Loucy (cell line): ENCODE measurements at regions not wholly inside any gene's neighbourhood (a gene's known extent, or its start where the extent isn't known, plus 50 kb on each side); places are given as distances from the start of the nearest gene placed in this dataset.

Experiments used
- H2AFZ ChIP-seq: fragments of 200-600 bp; sonication (generic); 2 replicates; pipeline ENCODE4 v1.6.0; 2016; ENCODE audit warnings: antibody characterized with exemption, mild to moderate bottlenecking, low read length, moderate library complexity
- H3F3A ChIP-seq: fragments of 200-600 bp; 2 replicates; pipeline ENCODE4 v1.6.0; 2016; ENCODE audit warnings: antibody characterized with exemption, low read depth, mild to moderate bottlenecking
- H3K27me3 ChIP-seq: fragments of 200-600 bp; sonication (generic); 2 replicates; pipeline ENCODE4 v1.6.1; 2014; ENCODE audit warnings: low read length, mild to moderate bottlenecking; ENCODE audit not compliant: insufficient read depth, poor library complexity, severe bottlenecking
- H3K36me3 ChIP-seq: fragments of 200-600 bp; sonication (generic); 2 replicates; pipeline ENCODE4 v1.6.1; 2016; ENCODE audit warnings: low read length; ENCODE audit not compliant: insufficient read depth
- H3K4me1 ChIP-seq: fragments of 200-600 bp; sonication (generic); 2 replicates; pipeline ENCODE4 v1.5.1; 2014; ENCODE audit warnings: low read length, mild to moderate bottlenecking; ENCODE audit not compliant: insufficient read depth, poor library complexity, severe bottlenecking
- H3K4me2 ChIP-seq: fragments of 200-600 bp; sonication (generic); 2 replicates; pipeline ENCODE4 v1.6.0; 2014; ENCODE audit warnings: antibody characterized with exemption, low read length, low read depth, mild to moderate bottlenecking; ENCODE audit not compliant: poor library complexity, severe bottlenecking
- H3K4me3 ChIP-seq: fragments of 200-600 bp; sonication (generic); 2 replicates; pipeline ENCODE4 v1.5.1; 2014; ENCODE audit warnings: low read length, mild to moderate bottlenecking, mixed read lengths; ENCODE audit not compliant: poor library complexity, severe bottlenecking
- H3K79me2 ChIP-seq: fragments of 200-600 bp; sonication (generic); 2 replicates; pipeline ENCODE4 v1.6.1; 2014; ENCODE audit warnings: low read length; ENCODE audit not compliant: insufficient read depth
- H3K9ac ChIP-seq: fragments of 200-600 bp; sonication (generic); 2 replicates; pipeline ENCODE4 v1.6.0; 2014; ENCODE audit warnings: mild to moderate bottlenecking, low read depth, low read length, moderate library complexity; ENCODE audit not compliant: poor library complexity, severe bottlenecking
- H3K9me2 ChIP-seq: fragments of 200-600 bp; sonication (generic); replicated peaks from 2 replicates; pipeline ENCODE4 v1.6.1; 2016; ENCODE audit warnings: low read depth, low read length, mixed read lengths
- H3K9me3 ChIP-seq: fragments of 200-600 bp; sonication (generic); 2 replicates; pipeline ENCODE4 v1.6.1; 2014; ENCODE audit warnings: mild to moderate bottlenecking, antibody characterized with exemption, low read length, low read depth; ENCODE audit not compliant: insufficient read depth
- H4K20me1 ChIP-seq: fragments of 200-600 bp; sonication (generic); 2 replicates; pipeline ENCODE4 v1.6.0; 2014; ENCODE audit warnings: antibody characterized with exemption, low read length, mild to moderate bottlenecking; ENCODE audit not compliant: insufficient read depth, poor library complexity, severe bottlenecking
- CTCF ChIP-seq: fragments of 200-600 bp; sonication (generic); conservative IDR thresholded peaks from 2 replicates; pipeline ENCODE4 v1.5.1; 2014; ENCODE audit warnings: mild to moderate bottlenecking, antibody characterized with exemption, low read length
- EZH2phosphoT487 ChIP-seq: fragments of 200-600 bp; IDR thresholded peaks from 2 replicates; pipeline ENCODE4 v1.6.1; 2018; ENCODE audit warnings: antibody characterized with exemption, mild to moderate bottlenecking, moderate library complexity, borderline replicate concordance

- Histone ChIP-seq H3K4me2 (no peak overlapping the region), H3K9ac (no peak overlapping the region), H3K27me3 (no peaks in the 10 kb centered on the region), H3K79me2 (no peaks in the 10 kb centered on the region), H3K4me3 (no peak overlapping the region), H3F3A (no peaks in the 10 kb centered on the region; the same call in 1 of the 2 replicates), H3K9me2 (no peaks in the 10 kb centered on the region), H3K4me1 (peaks cover 6% of the 10 kb centered on the region), H4K20me1 (no peaks in the 10 kb centered on the region), H2AFZ (no peak overlapping the region), H3K9me3 (no peaks in the 10 kb centered on the region), H3K36me3 (no peaks in the 10 kb centered on the region)
- TF ChIP-seq EZH2phosphoT487 (no peak), CTCF (no peak)
These were observed 172.3 kb downstream of the SPRY1 start for GRCh38 chr4:123568936-123569335.

GRCh38 chr4:123569541-123569940 is 172.9 kb downstream of the SPRY1 start:
- H3K4me3 ChIP-seq: no peak overlapping the region
- H3K9ac ChIP-seq: no peak overlapping the region
- no peaks in the 10 kb centered on the region for H3K9me3 ChIP-seq
- H3F3A ChIP-seq: no peaks in the 10 kb centered on the region; the same call in 1 of the 2 replicates
- no peaks in the 10 kb centered on the region for H3K9me2 ChIP-seq
- H3K36me3 ChIP-seq: no peaks in the 10 kb centered on the region
- H3K4me2 ChIP-seq: no peak overlapping the region
- H4K20me1 ChIP-seq: no peaks in the 10 kb centered on the region
- H3K4me1 ChIP-seq: peaks cover 11% of the 10 kb centered on the region
- no peaks in the 10 kb centered on the region for H3K27me3 ChIP-seq
- no peaks in the 10 kb centered on the region for H3K79me2 ChIP-seq
- H2AFZ ChIP-seq: no peak overlapping the region
- no peak for TF ChIP-seq CTCF
- TF ChIP-seq EZH2phosphoT487: no peak

GRCh38 chr4:123573866-123574508 is 177.4 kb downstream of the SPRY1 start:
- Histone ChIP-seq H3K27me3 (no peaks in the 10 kb centered on the region), H3K36me3 (no peaks in the 10 kb centered on the region), H3K4me3 (no peak overlapping the region), H3F3A (no peaks in the 10 kb centered on the region), H4K20me1 (no peaks in the 10 kb centered on the region), H3K4me2 (no peak overlapping the region), H3K9me3 (no peaks in the 10 kb centered on the region), H3K9me2 (no peaks in the 10 kb centered on the region), H2AFZ (peak overlapping the region; percentile 77; the same call in 1 of the 2 replicates), H3K9ac (no peak overlapping the region), H3K4me1 (peaks cover 30% of the 10 kb centered on the region), H3K79me2 (no peaks in the 10 kb centered on the region)
- no peak for TF ChIP-seq CTCF
- TF ChIP-seq EZH2phosphoT487: no peak
